ENCODE measurements at regions not wholly inside any gene's neighbourhood (a gene's known extent, or its start where the extent isn't known, plus 50 kb on each side); places are given as distances from the start of the nearest gene placed in this dataset.

GRCh38 chr21:43364261-43364510 lies 62.7 kb downstream of the SIK1 start:
- Mint-ChIP-seq H3K9me3 (no peaks in the 10 kb centered on the region), H3K27ac (peak overlapping the region; percentile 24 to 87 (median 61)), H3K4me1 (peaks cover 21 to 24% of the 10 kb centered on the region in 2 donors), H3K36me3 (no peaks in the 10 kb centered on the region), H3K4me3 (no peak overlapping the region), H3K27me3 (ENCODE audit: low read depth in 3 of 3) (peaks cover 11 to 24% (median 20%) of the 10 kb centered on the region in 3 donors)
- no peak for DNase-seq

GRCh38 chr21:43363506-43364260 lies 63.2 kb downstream of the SIK1 start:
- DNase-seq: no peak
- H3K4me3 Mint-ChIP-seq: peak overlapping the region in 1 of 5 donors; percentile 76
- H3K4me1 Mint-ChIP-seq: peaks cover 21 to 24% of the 10 kb centered on the region in 2 donors
- H3K27ac Mint-ChIP-seq: peak overlapping the region; percentile 35 to 99 (median 98)
- H3K9me3 Mint-ChIP-seq: no peaks in the 10 kb centered on the region
- no peaks in the 10 kb centered on the region for H3K36me3 Mint-ChIP-seq
- H3K27me3 Mint-ChIP-seq (ENCODE audit: low read depth in 3 of 3): peaks cover 8 to 24% (median 20%) of the 10 kb centered on the region in 3 donors

GRCh38 chr21:43362915-43363314 lies 64.0 kb downstream of the SIK1 start:
- DNase-seq: peak in 2 of 3 donors; percentile 22 to 75
- Mint-ChIP-seq H3K27me3 (ENCODE audit: low read depth in 3 of 3) (peaks cover 8 to 24% (median 20%) of the 10 kb centered on the region in 3 donors), H3K4me3 (peak overlapping the region; percentile 76 to 91 (median 83)), H3K27ac (peak overlapping the region; percentile 82 to 99 (median 98)), H3K36me3 (no peaks in the 10 kb centered on the region), H3K9me3 (no peaks in the 10 kb centered on the region), H3K4me1 (peaks cover 21 to 24% of the 10 kb centered on the region in 2 donors)

DNA sequence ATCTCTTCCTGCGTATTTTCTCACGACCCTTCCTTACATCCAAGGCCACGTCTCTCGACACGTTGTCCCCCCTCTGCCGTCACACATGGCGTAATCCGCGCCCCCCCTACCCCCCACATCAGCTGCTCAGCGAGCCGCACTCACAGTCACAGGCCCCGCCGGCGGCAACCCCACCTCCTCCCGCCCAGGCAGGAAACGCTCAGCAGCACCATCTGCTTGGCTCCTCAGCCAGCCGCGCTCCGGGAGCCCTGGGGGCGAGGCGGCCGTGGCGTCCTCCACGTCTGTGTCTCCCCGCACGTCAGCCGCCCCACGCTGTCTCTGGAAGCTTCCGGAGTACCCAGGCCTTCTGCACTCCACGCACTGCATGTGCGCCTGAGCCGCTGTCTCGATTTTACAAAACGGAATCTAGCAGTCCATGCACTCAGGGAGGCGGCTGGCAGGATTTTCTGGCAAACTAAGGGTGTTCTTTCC lies 64.6 kb downstream of the SIK1 start:
- peak overlapping the region; percentile 88 to 99 (median 98) for H3K27ac Mint-ChIP-seq
- peaks cover 8 to 22% (median 20%) of the 10 kb centered on the region in 3 donors for H3K27me3 Mint-ChIP-seq (ENCODE audit: low read depth in 3 of 3)
- DNase-seq: peak; percentile 90 to 96 (median 94)
- peaks cover 21 to 24% of the 10 kb centered on the region in 2 donors for H3K4me1 Mint-ChIP-seq
- H3K36me3 Mint-ChIP-seq: no peaks in the 10 kb centered on the region
- no peaks in the 10 kb centered on the region for H3K9me3 Mint-ChIP-seq
- peak overlapping the region; percentile 76 to 91 (median 83) for H3K4me3 Mint-ChIP-seq

GRCh38 chr21:43361493-43362296 lies 65.2 kb downstream of the SIK1 start:
- peak; percentile 62 to 76 (median 63) for DNase-seq
- peaks cover 8 to 22% (median 20%) of the 10 kb centered on the region in 3 donors for H3K27me3 Mint-ChIP-seq (ENCODE audit: low read depth in 3 of 3)
- H3K4me1 Mint-ChIP-seq: peaks cover 21 to 24% of the 10 kb centered on the region in 2 donors
- H3K27ac Mint-ChIP-seq: peak overlapping the region; percentile 88 to 99 (median 98)
- H3K4me3 Mint-ChIP-seq: peak overlapping the region; percentile 76 to 91 (median 83)
- no peaks in the 10 kb centered on the region for H3K9me3 Mint-ChIP-seq
- H3K36me3 Mint-ChIP-seq: no peaks in the 10 kb centered on the region

DNA sequence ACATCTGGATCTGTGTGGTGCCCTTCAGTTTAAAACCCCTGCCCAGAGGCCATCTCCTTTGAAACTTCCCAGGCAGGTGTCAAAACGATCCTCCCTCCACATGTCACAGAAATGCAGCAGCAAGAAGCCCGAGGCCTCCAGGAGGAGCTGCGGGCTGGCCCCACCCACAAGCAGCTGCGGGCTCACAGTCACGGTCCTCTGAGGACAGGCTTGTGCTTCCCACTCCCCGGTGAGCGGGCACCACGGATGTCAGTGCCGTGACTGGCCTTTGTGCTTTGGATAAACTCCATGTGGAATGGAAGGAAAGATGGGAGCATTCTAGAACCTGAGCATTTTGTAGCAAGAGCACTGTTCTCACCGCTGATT lies 65.8 kb downstream of the SIK1 start:
- H3K9me3 Mint-ChIP-seq: no peaks in the 10 kb centered on the region
- DNase-seq: no peak

DNA sequence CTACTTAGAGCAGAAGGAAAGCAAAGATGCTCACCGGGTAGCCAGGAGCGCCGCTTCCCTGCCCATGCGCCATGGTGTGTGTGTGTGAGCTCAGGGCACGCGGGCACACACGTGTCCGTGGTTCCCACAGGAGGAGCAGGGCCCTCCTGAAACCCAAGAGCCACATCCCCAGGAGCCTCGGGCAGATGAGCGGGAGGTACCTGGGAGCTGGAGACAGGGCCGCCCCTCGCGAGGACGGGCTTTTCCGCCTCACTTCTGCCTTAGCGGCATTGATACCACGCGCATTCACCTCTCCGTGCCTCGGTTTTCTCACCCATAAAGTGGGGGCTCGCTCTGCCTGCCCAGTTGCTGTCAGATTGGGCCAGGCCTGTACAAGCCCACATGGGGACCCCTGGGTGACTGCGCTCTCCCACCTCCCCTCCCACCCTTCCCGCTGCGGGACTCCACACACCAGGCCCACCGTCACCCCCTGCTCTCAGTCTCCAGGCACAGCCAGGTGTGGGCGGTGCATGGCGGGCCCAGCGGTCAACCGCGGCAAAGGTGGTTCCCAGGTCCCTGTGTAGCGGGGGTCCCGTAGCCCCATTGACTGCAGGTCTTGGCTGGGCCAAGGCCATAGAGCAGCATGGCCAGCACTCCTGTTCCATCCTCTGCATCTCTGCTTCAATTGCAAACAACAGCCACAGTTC lies 66.3 kb downstream of the SIK1 start:
- Mint-ChIP-seq H3K9me3 (no peaks in the 10 kb centered on the region), H3K4me3 (peak overlapping the region in 2 of 5 donors; percentile 50 to 80), H3K36me3 (no peaks in the 10 kb centered on the region), H3K27me3 (ENCODE audit: low read depth in 3 of 3) (peaks cover 8 to 21% (median 20%) of the 10 kb centered on the region in 3 donors), H3K4me1 (peaks cover 21 to 24% of the 10 kb centered on the region in 2 donors), H3K27ac (peak overlapping the region; percentile 17 to 99 (median 98))
- no peak for DNase-seq

More for the DNA sequence above, 65.8 kb downstream of the SIK1 start:
- H3K4me3 Mint-ChIP-seq: peak overlapping the region; percentile 21 to 91 (median 76)
- H3K4me1 Mint-ChIP-seq: peaks cover 21 to 24% of the 10 kb centered on the region in 2 donors
- H3K27me3 Mint-ChIP-seq (ENCODE audit: low read depth in 3 of 3): peaks cover 8 to 22% (median 20%) of the 10 kb centered on the region in 3 donors
- no peaks in the 10 kb centered on the region for H3K36me3 Mint-ChIP-seq
- H3K27ac Mint-ChIP-seq: peak overlapping the region; percentile 17 to 99 (median 98)

DNA sequence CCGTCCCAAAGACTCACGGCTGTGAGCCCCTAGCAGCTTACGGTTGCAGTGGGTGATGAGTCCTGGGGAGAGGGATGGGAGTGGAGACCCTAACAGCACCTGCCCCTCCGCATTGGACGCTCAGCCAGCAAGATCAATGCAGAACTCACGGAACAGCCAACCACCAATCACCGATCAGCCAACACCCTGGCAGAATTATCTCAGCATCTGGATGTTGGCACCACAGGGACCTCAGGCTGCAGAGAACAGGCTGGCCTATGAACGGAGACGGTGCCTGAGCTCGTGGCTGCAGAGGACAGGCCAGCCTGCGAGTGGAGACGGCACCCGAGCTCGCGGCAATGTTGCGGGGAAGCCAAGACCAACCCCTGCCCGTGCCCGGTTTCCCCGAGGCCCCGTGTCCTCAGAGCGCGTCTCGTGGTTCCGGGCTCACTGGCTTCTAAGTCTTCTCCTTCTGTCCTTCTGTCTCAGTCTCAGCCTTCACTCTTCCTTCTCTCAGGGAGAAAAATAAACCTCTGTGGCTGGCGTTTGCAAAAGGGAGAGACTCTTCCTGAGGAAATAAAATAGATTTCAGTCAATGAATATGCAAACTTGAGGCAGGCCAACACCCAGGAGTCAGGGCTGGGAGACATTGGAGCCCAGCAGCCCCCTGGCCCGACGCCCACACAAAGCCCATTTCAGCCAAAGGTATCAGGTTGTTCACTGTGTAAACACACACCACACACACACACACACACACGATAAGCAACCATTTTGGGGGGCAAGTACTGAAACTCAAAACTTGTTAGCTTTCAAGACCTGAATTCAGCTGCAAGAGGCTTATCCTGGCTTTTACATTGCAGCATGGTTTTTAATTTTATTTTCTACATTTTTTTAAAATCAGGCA lies 67.8 kb downstream of the SIK1 start:
- H3K27ac Mint-ChIP-seq: peak overlapping the region in 4 of 6 donors; percentile 17 to 63 (median 44)
- no peak for DNase-seq
- no peak overlapping the region for H3K4me3 Mint-ChIP-seq
- H3K27me3 Mint-ChIP-seq (ENCODE audit: low read depth in 3 of 3): peaks cover 8 to 20% (median 18%) of the 10 kb centered on the region in 3 donors
- no peaks in the 10 kb centered on the region for H3K9me3 Mint-ChIP-seq
- H3K36me3 Mint-ChIP-seq: no peaks in the 10 kb centered on the region
- peaks cover 21 to 24% of the 10 kb centered on the region in 2 donors for H3K4me1 Mint-ChIP-seq

- DNase-seq: no peak
- Mint-ChIP-seq H3K27me3 (ENCODE audit: low read depth in 3 of 3) (peaks cover 8 to 16% (median 15%) of the 10 kb centered on the region in 3 donors), H3K36me3 (no peaks in the 10 kb centered on the region), H3K4me3 (no peak overlapping the region), H3K9me3 (no peaks in the 10 kb centered on the region), H3K27ac (peak overlapping the region in 3 of 6 donors; percentile 36 to 69 (median 63)), H3K4me1 (peaks cover 19 to 20% of the 10 kb centered on the region in 2 donors)
Observed at GRCh38 chr21:43357715-43358430, 69.1 kb downstream of the SIK1 start.

- peaks cover 0 to 4% (median 2%) of the 10 kb centered on the region in 3 donors for H3K27me3 Mint-ChIP-seq (ENCODE audit: low read depth in 3 of 3)
- peaks cover under 1% of the 10 kb centered on the region in 2 donors for H3K4me1 Mint-ChIP-seq
- peak overlapping the region in 1 of 6 donors; percentile 55 for H3K27ac Mint-ChIP-seq
- H3K36me3 Mint-ChIP-seq: no peaks in the 10 kb centered on the region
- H3K4me3 Mint-ChIP-seq: no peak overlapping the region
- no peak for DNase-seq
- H3K9me3 Mint-ChIP-seq: no peaks in the 10 kb centered on the region
Observed at GRCh38 chr21:43355925-43356289, 71.0 kb downstream of the SIK1 start.

- Mint-ChIP-seq H3K36me3 (no peaks in the 10 kb centered on the region), H3K27me3 (ENCODE audit: low read depth in 3 of 3) (peaks cover 0 to 4% (median 2%) of the 10 kb centered on the region in 3 donors), H3K4me3 (no peak overlapping the region), H3K4me1 (no peaks in the 10 kb centered on the region), H3K9me3 (no peaks in the 10 kb centered on the region), H3K27ac (peak overlapping the region in 1 of 6 donors; percentile 55)
- DNase-seq: no peak
Observed at GRCh38 chr21:43355266-43355924, 71.5 kb downstream of the SIK1 start.

- no peak overlapping the region for H3K4me3 Mint-ChIP-seq
- no peak overlapping the region for H3K27ac Mint-ChIP-seq
- H3K27me3 Mint-ChIP-seq (ENCODE audit: low read depth in 3 of 3): peaks cover 0 to 4% (median 2%) of the 10 kb centered on the region in 3 donors
- DNase-seq: no peak
- H3K36me3 Mint-ChIP-seq: no peaks in the 10 kb centered on the region
- H3K4me1 Mint-ChIP-seq: no peaks in the 10 kb centered on the region
- no peaks in the 10 kb centered on the region for H3K9me3 Mint-ChIP-seq
Observed at GRCh38 chr21:43354666-43355065, 72.3 kb downstream of the SIK1 start.
